ENCODE measurements at regions not wholly inside any gene's neighbourhood (a gene's known extent, or its start where the extent isn't known, plus 50 kb on each side); places are given as distances from the start of the nearest gene placed in this dataset.
"Not testable (repeated sequence)": the region's sequence is repeated elsewhere in the genome, so short reads cannot be mapped to it uniquely, and the experiment has no call there.

DNA sequence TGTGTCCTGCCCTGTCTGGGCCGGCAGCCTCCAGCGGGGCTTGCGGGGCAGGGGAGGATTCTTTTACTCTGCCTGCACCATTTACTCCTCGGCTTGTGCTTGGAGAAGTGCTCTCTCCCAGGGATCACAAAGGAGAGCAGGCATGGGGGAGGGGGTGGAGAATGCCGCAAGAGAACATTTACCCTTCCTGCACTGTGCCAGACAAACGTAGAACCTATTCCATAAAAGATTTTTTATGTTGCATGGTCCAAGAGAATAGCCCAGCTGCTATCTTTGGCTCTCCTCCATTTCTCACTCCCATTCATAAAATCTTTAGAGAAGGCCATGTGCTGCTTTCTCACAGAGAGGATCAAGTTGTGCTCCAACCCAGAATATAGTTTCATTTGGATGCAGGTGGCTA, 159.4 kb downstream of the SPTSSA start:
- no peak for DNase-seq (ENCODE audit: low read depth in 3 of 3, low spot score in 2 of 3)

DNA sequence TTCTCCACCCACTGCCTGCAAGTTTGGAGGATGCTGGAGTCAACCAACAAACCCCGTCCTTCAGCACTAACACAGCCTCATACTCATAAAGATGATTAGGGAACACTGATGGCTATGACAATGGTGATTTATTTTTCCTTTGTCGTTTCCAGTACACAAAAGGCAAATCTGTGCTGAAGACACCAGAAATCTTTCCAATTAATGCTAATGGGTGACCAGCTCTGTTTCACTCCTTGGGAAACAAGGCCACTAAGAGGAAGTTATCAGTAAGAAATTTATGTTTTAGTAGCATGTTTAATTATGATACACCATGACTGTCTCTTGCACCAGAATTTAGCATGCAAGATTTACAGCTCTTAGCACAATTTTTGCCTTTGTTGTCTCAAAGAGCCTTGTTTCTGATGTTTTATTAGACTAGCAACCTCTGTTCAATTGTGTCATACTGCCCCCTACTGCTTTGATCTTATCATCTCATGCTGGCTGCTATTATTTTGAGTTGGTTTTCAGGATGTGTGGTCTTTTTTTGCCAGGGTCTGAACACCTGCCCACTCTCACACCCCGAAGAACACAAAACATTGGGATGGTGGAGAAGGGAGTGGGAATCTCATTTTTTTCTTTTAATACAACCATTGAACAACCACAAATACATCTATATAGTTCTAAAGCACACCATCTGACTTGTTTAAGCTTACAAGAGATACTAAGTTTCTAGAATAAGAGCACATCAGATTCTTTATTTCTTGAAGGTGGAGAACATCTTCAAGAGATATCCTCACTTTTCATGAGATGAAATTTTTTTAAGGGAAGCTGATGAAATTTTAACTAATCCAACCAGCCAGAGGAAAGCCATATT, 160.9 kb downstream of the SPTSSA start:
- peak; percentile 36 to 52 (median 39) for DNase-seq (ENCODE audit: low read depth in 3 of 3, low spot score in 2 of 3)

- DNase-seq (ENCODE audit: low read depth in 3 of 3, low spot score in 2 of 3) = no peak
Measured at GRCh38 chr14:34300330-34300729, 161.7 kb downstream of the SPTSSA start.

DNA sequence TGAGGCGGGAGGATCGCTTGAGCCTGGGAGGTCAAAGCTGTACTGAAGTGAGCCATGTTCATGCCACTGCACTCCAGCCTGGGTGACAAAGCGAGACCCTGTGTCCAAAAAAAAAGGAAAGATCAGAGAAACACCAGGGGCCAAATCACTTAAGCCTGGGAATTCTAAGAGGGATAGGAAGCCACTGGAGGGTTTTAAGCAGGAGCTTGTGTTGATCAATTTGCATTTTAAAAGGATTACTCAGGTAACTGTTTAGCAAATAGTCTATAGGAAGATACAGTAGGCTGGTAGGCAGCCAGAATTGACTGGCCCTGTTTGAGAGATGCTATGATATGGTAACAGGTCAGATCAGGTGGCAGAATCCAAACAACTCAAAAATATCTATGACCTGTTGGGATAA, 162.7 kb downstream of the SPTSSA start:
- no peak for DNase-seq (ENCODE audit: low read depth in 3 of 3, low spot score in 2 of 3)

DNA sequence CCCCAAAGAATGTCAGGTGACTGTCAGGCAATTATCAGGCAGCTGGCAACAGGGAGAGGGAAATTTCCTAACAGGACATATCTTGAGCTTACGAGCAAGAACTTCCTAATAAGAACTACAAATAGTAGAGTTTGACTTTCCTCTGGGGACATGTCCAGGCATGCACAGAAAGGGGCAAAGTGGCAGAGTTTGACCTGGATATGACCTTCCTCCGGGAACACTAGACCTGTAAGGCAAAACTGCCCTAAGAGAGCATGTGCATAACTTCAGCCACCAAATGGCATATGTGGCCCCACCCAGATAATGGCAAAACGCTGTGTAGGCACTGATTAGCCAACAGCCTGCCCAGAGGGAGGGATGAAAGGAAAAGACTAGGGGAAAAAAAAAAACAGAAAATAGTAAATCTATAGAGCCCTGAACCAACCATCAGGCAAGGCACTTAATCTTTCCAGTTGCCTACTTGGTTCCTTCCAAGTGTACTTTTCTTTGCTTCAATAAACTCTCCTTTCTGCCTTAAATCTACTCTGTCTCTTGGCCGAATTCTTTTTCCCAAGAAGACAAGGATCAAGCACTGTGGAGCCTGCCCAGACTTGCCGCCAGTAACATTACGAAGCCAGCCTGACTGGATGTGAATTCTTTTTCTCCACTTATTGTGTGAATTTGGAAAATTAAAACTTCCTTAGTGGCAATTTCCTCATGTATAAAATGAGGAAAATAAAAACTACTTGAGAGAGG, 164.1 kb downstream of the SPTSSA start:
- DNase-seq (ENCODE audit: low read depth in 3 of 3, low spot score in 2 of 3) = no peak

DNA sequence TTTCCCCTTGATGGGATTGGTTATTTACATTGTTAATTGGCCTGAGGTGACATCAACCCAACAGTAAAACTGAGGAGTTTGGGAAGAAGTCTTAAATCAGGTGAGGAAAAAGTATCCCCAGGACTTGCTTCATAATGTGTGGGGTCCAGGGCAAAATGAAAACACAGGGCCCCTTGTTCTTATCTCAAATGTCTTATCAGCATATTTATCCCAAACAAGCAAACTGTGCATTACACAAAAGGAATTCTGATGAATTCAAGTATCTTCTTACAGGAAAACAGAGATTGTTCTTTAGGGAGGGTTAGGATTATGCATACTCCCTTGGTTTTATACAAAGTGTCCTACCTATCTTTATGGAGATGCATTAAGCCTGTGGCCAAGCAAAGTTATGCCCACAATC, 178.4 kb downstream of the SPTSSA start:
- DNase-seq (ENCODE audit: low read depth in 3 of 3, low spot score in 2 of 3) = no peak

DNA sequence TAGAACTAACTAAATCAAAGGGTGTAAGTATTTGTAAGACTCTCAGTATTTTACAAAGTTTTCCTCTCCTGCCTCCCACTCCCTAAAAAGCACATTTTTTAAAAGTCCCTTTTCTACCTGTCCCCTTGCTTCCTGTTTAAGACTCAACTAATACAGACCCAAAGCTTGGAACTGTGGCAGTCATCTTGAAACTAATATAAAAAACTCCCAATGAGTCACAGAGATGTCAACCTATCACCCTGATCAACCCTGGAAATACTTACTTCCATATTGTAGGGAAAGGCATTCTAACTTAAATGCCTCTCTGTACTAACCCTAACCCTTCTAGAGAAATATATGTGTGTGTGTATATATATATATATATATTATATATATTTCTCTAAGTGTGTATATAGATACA, 184.8 kb downstream of the SPTSSA start:
- DNase-seq (ENCODE audit: low read depth in 3 of 3, low spot score in 2 of 3) = no peak

- no peak for DNase-seq (ENCODE audit: low read depth in 3 of 3, low spot score in 2 of 3)
Measured at GRCh38 chr14:34275530-34275929, 186.5 kb downstream of the SPTSSA start.

DNA sequence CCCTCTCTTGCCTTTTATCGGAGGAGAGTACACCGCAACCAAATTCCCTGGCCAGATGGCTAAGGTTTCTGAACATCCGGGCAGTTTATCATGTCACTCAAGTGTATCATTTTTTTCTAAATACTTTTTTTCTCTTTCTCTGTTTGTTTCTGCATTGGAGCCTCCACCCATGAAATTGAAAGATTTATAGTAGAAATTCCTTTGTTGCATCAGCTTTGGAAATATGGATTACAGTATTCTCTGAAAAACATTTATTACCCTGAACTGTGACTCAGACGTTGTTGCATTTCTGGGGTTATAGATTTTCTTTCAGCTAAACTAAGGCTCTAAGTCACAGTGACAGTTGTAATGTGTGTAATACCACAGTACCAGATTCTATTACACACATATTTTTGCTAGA, 187.0 kb downstream of the SPTSSA start:
- DNase-seq (ENCODE audit: low read depth in 3 of 3, low spot score in 2 of 3) = no peak

DNA sequence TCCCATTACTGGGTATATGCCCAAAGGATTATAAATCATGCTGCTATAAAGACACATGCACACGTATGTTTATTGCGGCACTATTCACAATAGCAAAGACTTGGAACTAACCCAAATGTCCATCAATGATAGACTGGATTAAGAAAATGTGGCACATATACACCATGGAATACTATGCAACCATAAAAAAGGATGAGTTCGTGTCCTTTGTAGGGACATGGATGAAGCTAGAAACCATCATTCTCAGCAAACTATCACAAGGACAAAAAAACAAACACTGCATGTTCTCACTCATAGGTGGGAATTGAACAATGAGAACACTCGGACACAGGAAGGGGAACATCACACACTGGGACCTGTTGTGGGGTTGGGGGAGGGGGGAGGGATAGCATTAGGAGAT, 188.3 kb downstream of the SPTSSA start:
- not testable (repeated sequence) for DNase-seq (ENCODE audit: low read depth in 3 of 3, low spot score in 2 of 3)

DNA sequence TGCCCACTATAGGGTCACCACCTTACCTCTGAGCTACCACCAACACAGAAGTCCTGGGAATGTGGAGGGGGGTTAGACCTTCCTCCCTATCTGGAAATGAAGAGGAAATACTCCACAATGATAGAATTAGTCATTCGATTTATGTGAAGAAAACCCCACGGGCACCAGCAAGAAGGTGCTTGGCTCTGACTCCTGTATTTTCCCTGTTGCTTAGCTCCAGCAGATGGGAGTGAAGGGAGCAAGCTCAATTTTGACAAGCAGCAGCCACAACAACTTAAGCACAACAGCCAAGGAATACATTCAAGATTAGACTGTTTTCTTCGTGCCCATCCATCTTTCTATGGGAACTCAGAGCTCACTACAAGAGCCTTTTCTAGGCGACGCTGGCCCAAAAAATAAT, 191.7 kb downstream of the SPTSSA start:
- DNase-seq (ENCODE audit: low read depth in 3 of 3, low spot score in 2 of 3) = no peak

DNA sequence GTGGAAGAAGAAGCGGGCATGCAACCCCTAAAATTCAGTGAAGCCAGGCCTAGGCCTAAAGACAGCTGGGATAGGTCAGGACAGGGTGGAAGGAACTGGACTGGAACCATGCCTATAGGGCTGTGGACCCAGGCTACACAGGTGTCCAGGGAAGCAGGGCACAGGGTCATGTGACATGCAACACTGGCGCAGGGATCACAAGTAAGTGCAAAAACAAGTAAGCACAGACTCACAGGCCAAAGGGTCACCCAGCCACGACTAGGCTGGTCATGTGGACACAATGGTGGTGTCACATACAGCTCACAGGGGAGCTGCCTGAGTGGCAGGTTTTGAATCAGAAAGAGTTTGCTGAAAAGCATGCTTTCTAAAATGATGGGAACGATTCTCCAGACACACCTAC, 195.7 kb downstream of the SPTSSA start:
- DNase-seq (ENCODE audit: low read depth in 3 of 3, low spot score in 2 of 3) = no peak

DNA sequence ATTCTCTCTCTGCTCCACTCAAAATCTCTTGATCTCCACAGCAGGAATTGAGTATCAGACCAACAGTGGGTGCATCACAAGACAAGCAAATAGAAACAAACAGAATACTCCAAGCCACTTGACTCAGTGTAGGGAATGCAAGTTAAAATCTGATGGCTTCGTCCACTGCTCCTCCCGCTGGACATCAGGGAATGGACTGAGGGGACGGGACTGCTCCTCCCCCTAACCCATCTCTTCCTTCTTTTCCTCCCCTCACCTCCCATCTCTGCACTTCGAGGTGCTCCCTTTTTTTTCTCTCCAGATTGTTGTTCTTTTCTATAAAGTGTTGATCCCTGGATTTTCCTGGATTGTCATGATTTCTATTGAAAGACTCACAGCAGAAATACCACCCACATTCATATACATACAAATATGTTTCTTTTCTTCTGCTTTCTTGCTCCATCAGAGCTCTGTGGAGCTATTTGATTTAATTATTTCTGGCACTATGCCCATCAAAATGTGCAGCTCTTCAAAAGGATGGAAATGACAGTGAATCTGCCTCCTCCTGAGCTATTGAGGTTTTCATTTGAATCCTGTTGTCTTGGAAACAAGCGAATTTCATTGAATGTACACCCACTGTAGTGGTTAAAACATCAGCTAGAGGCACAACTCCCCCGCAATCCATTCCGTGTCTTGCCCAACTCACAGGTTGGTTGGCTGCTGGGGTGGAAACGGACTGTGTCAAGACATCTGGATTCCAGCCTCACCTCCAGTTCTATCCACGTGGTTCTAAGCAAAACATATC, 199.7 kb downstream of the SPTSSA start:
- no peak for DNase-seq (ENCODE audit: low read depth in 3 of 3, low spot score in 2 of 3)

- DNase-seq (ENCODE audit: low read depth in 3 of 3, low spot score in 2 of 3) = no peak
Measured at GRCh38 chr14:34259996-34260395, 202.0 kb downstream of the SPTSSA start.

DNA sequence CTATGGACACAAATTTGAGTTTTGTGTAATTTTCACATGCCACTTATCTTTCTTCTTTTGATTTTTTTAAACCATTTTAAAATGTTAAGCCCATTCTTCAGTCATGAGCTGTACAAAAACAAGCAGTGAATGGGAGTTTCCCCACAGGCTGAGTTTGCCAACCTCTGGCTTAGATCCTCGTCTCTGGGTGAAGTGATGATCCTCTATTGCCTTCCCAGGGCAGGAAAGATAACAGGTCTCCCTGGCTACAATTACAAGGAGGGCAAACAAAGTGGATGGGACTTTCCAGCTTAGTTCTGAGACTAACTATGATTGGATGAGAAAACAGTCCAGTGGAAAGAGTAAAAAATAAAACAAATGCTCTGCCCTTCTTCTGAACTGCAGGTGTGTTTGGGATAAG, 203.7 kb downstream of the SPTSSA start:
- no peak for DNase-seq (ENCODE audit: low read depth in 3 of 3, low spot score in 2 of 3)

GRCh38 chr14:34257505-34257904, 204.5 kb downstream of the SPTSSA start:
- no peak for DNase-seq (ENCODE audit: low read depth in 3 of 3, low spot score in 2 of 3)

GRCh38 chr14:34256223-34256622, 205.8 kb downstream of the SPTSSA start:
- DNase-seq (ENCODE audit: low read depth in 3 of 3, low spot score in 2 of 3) = no peak

DNA sequence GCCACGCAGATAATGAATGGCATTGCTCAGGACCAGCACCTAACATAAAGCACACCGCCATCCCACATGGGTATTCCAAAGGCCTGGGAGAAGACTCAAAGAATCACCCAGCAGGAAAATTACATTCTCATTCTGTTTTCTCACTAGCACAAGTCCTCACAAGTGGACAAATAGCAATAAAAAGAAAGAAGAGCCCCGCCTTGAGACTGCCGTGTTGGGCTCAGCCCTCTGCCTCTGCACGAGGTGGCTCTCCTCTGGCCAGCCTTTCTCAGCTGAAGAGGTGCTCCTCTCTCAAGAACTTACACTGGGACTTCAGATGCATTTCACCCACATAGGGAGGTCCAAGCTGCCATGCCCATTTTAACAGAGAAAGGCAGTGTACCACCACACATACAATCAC, 207.5 kb downstream of the SPTSSA start:
- no peak for DNase-seq (ENCODE audit: low read depth in 3 of 3, low spot score in 2 of 3)

- DNase-seq (ENCODE audit: low read depth in 3 of 3, low spot score in 2 of 3) = no peak
Measured at GRCh38 chr14:34254031-34254430, 208.0 kb downstream of the SPTSSA start.

- DNase-seq (ENCODE audit: low read depth in 3 of 3, low spot score in 2 of 3) = no peak
Measured at GRCh38 chr14:34252227-34252626, 209.8 kb downstream of the SPTSSA start.

DNA sequence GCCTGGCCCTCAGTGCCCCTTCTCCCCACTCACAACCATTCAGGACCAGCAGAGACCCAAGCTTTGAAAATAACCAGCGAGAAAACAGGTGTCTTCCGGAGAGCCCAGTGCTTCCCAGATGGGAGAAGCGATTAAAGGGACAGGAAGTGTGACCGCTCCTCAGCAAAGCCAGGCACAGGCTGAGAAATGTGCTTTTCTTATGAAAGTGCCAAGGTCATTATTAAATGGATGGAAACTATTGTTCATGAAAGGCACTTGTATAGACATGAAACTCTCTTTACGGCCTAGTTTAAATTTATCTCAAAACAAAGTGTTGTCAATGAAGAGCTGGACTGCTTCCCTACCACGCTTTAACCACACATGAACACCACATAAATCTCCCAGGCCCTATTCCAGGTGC, 210.4 kb downstream of the SPTSSA start:
- DNase-seq (ENCODE audit: low read depth in 3 of 3, low spot score in 2 of 3) = no peak
